Upper lobe of left lung (tissue), 6 donors: ENCODE measurements at regions not wholly inside any gene's neighbourhood (a gene's known extent, or its start where the extent isn't known, plus 50 kb on each side); places are given as distances from the start of the nearest gene placed in this dataset.

ENCODE experiments used
- ATAC-seq, 2 donors: fragments of 200-7000 bp; cut with Tn5 transposase; one replicate each; pipeline ENCODE4 v1.9.1; 2022; ENCODE audit warnings: mild to moderate bottlenecking in 2 of 2, moderate library complexity in 2 of 2; ENCODE audit not compliant: low FRiP score in 2 of 2
- DNase-seq, 2 donors: peaks; one replicate each; pipeline ENCODE4 v3.0.0-alpha.2; 2019 to 2020
- H3K27ac ChIP-seq, 4 donors: fragments of 200-600 bp; sonication (generic); one replicate each; pipeline ENCODE4 v1.5.1; 2016 to 2019
- H3K27me3 ChIP-seq, 4 donors: fragments of 200-600 bp; sonication (generic); one replicate each; pipeline ENCODE4 v1.5.1; 2017 to 2019
- H3K36me3 ChIP-seq, 4 donors: fragments of 200-600 bp; sonication (generic); one replicate each; pipeline ENCODE4 v1.5.1; 2016 to 2019
- H3K4me1 ChIP-seq, 4 donors: fragments of 200-600 bp; sonication (generic); one replicate each; pipeline ENCODE4 v1.5.1; 2018 to 2019
- H3K4me3 ChIP-seq, 4 donors: fragments of 200-600 bp; sonication (generic); one replicate each; pipeline ENCODE4 v1.5.1; 2017 to 2019; ENCODE audit warnings: mild to moderate bottlenecking in 2 of 4, moderate library complexity in 1 of 4
- H3K9me3 ChIP-seq, 4 donors: fragments of 200-600 bp; sonication (generic); one replicate each; pipeline ENCODE4 v1.5.1; 2018 to 2019
- CTCF ChIP-seq, 6 experiments: fragments of 450-650 bp in 4 of 6; fragments of 200-600 bp in 2 of 6; sonication (generic) in 2 of 6; IDR thresholded peaks; one replicate each; pipeline ENCODE4 v1.5.1; 2016 to 2019; ENCODE audit warnings: antibody characterized with exemption in 6 of 6
- EP300 ChIP-seq, 4 donors: sonication (generic); formaldehyde crosslinking; IDR thresholded peaks; one replicate each; pipeline ENCODE4 v1.5.1; 2017; ENCODE audit warnings: antibody characterized with exemption in 4 of 4, control low read depth in 2 of 4
- POLR2A ChIP-seq, 4 donors: fragments of 450-650 bp; IDR thresholded peaks; one replicate each; pipeline ENCODE4 v1.5.1; 2016 to 2017; ENCODE audit warnings: antibody characterized with exemption in 4 of 4, mild to moderate bottlenecking in 2 of 4
- POLR2AphosphoS5 ChIP-seq, 2 donors: sonication (generic); formaldehyde crosslinking; IDR thresholded peaks; one replicate each; pipeline ENCODE4 v1.5.1; 2017; ENCODE audit warnings: antibody characterized with exemption in 2 of 2
- WGBS, 2 donors: methylation state at CpG; one replicate each; pipeline ENCODE4 v1.1.5; 2017 to 2018; 5-methylcytosine and 5-hydroxymethylcytosine counted together
- donor health status: DM: no; HTN: no; CAD: no; lungs with moderate emphysema.
- donor health status: DM: no; HTN: yes; CAD: no; lungs with severe emphysema.

DNA sequence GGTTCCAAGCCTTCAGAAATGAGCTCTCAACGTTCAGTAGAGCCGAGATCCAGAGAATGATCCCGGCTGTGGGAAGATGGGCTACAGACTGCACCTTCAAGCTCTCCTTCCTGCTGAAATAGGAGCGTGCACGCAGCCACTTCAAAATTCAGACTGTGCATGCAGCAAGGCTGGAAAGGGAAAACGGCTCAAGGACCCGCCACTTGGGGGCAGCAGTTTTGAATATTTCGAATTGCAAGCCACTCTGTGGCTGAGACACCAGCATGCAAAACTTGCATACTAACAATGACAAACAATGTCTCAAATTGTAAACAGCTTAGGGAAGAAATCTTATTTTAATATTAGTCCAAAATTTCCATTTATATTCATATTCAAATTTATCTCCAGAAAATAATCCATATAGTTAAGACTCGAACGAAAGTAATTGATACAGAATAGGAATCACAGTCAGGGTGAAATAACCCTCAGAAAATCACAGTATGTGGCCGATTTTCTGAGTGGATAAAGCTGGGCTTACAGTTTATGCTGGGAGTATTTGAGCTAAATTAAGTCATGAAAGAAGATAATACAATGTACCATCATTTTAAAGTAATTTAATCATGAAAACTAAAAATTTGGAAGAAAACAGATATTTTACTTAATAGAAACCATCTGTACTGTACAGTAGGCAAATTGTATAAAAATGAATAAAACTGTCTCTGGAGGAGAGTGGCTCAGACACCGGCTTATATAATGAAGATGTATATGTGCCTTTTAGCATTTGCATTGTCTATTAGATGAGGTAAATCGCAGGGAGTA lies 137.9 kb upstream of the MKI67 start:
- DNase-seq: peak in 1 of 2 donors; percentile 49
- Histone ChIP-seq H3K4me3 (no peak overlapping the region), H3K36me3 (no peaks in the 10 kb centered on the region), H3K27ac (no peak overlapping the region), H3K9me3 (no peaks in the 10 kb centered on the region), H3K4me1 (peaks cover 0 to 3% (median 0%) of the 10 kb centered on the region in 4 donors), H3K27me3 (peaks cover 0 to 3% (median 0%) of the 10 kb centered on the region in 4 donors)
- peak in 1 of 2 donors; percentile 64 for ATAC-seq
- TF ChIP-seq CTCF (IDR thresholded peaks at IDR 0.05) (peak in 4 of 6 experiments; percentile 28 to 45 (median 35)), POLR2A (IDR thresholded peaks at IDR 0.05) (no peak)
- WGBS, 2 donors: 31 to 32% methylated on average over 13 of the region's 13 CpGs

GRCh38 chr10:128265596-128265995 lies 139.4 kb upstream of the MKI67 start:
- DNase-seq (peak in 1 of 2 donors; percentile 71), ATAC-seq (no peak)
- Histone ChIP-seq H3K9me3 (no peaks in the 10 kb centered on the region), H3K27me3 (peaks cover 0 to 3% (median 0%) of the 10 kb centered on the region in 4 donors), H3K27ac (no peak overlapping the region), H3K4me3 (no peak overlapping the region), H3K4me1 (peaks cover 0 to 3% (median 0%) of the 10 kb centered on the region in 4 donors), H3K36me3 (no peaks in the 10 kb centered on the region)
- TF ChIP-seq CTCF (IDR thresholded peaks at IDR 0.05): no peak
- TF ChIP-seq POLR2AphosphoS5 (IDR thresholded peaks at IDR 0.05): no peak
- no peak for TF ChIP-seq POLR2A (IDR thresholded peaks at IDR 0.05)
- TF ChIP-seq EP300 (IDR thresholded peaks at IDR 0.05): no peak
- WGBS, 2 donors: 10 to 41% methylated on average over 17 to 26 of the region's 32 CpGs

DNA sequence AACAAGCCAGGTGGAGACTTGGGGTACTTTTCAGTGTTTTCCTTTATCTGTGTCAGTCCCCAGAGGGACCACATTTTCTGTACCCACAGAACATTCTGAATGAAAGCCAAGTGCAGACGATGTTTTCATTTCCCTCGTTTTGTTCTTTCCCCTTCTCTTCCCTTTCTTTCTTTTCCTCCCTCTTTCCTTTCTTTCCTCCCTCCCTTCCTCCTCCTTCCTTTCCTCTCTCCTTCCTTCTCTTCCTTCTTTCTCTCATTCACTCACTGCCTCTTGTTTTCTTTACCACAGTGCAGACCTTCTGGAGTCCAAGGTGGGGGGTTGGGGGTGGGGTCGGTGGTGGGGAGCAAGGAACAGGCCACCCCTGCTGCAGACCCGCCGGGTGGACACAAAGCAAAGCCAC lies 141.4 kb upstream of the MKI67 start:
- H3K27me3 ChIP-seq: peaks cover 0 to 3% (median 0%) of the 10 kb centered on the region in 4 donors

DNA sequence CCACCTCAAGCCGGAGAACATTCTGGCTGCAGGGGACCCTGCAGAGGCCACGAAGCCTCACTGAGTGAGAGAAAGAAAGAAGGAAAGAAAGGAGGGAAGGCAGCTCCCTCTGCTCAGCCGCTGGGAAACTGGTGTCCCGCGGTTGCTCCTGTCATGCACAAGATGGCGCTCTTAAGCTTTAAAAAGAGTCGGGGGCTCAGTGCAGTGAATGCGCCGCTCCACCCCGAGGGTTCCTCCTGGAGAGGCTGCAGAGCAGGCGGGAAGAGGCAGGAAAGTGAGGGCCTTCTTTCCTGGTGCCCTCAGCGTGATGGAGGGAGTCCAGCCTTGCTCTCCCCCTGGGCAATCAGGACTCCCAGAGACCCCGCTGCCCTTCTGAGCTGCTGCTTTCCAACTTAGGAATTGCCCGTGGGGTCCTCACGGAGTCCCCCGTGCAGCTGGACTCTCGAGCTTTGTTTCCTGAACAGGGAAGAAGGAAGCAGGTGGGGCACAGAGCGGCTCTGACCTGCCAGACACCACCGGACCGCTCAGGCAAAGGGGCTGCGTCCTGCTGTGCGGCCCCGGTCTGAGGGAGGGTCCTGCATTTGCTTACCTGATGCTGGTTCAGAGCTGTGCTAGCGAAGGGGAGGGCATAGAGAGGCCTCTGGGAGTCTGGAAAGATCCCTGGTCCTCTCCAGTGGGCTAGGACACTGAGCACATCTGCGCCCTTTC lies 141.9 kb upstream of the MKI67 start:
- H3K9me3 ChIP-seq: no peaks in the 10 kb centered on the region
- DNase-seq: no peak
- TF ChIP-seq EP300 (IDR thresholded peaks at IDR 0.05) (no peak), CTCF (IDR thresholded peaks at IDR 0.05) (peak in 1 of 6 experiments; percentile 8)
- H3K4me3 ChIP-seq: no peak overlapping the region
- peaks cover 0 to 3% (median 0%) of the 10 kb centered on the region in 4 donors for H3K27me3 ChIP-seq
- H3K36me3 ChIP-seq: no peaks in the 10 kb centered on the region
- H3K4me1 ChIP-seq: peaks cover 0 to 3% (median 0%) of the 10 kb centered on the region in 4 donors
- peak in 1 of 2 donors; percentile 22 for ATAC-seq
- no peak overlapping the region for H3K27ac ChIP-seq
- WGBS, 2 donors: 20 to 42% methylated on average over 16 to 25 of the region's 25 CpGs

More for the DNA sequence above, 141.4 kb upstream of the MKI67 start:
- Histone ChIP-seq H3K36me3 (no peaks in the 10 kb centered on the region), H3K27ac (no peak overlapping the region), H3K4me1 (peaks cover 0 to 3% (median 0%) of the 10 kb centered on the region in 4 donors), H3K4me3 (no peak overlapping the region), H3K9me3 (no peaks in the 10 kb centered on the region)
- TF ChIP-seq POLR2A (IDR thresholded peaks at IDR 0.05) (no peak), POLR2AphosphoS5 (IDR thresholded peaks at IDR 0.05) (no peak), EP300 (IDR thresholded peaks at IDR 0.05) (no peak), CTCF (IDR thresholded peaks at IDR 0.05) (no peak)
- ATAC-seq: no peak
- WGBS, 2 donors: 28 to 44% methylated on average over 5 of the region's 5 CpGs
- no peak for DNase-seq
